Neural progenitor cell (in vitro differentiated cells): ENCODE measurements at regions not wholly inside any gene's neighbourhood (a gene's known extent, or its start where the extent isn't known, plus 50 kb on each side); places are given as distances from the start of the nearest gene placed in this dataset.

Experiments used
- DNase-seq: peaks from one replicate; pipeline ENCODE4 v3.0.0-alpha.2; 2016; ENCODE audit warnings: low spot score
- H2AFZ ChIP-seq: fragments of 200-600 bp; sonication (generic); replicated peaks from 2 replicates; pipeline ENCODE4 v1.6.1; 2016; ENCODE audit warnings: antibody characterized with exemption
- H3F3A ChIP-seq: fragments of 200-600 bp; sonication (generic); 2 replicates; pipeline ENCODE4 v1.6.1; 2016; ENCODE audit warnings: antibody characterized with exemption, low read depth
- H3K27ac ChIP-seq: fragments of 200-600 bp; sonication (generic); 2 replicates; pipeline ENCODE4 v1.5.1; 2016; ENCODE audit warnings: mild to moderate bottlenecking
- H3K27me3 ChIP-seq: fragments of 200-600 bp; sonication (generic); 2 replicates; pipeline ENCODE4 v1.6.1; 2016; ENCODE audit warnings: mild to moderate bottlenecking, moderate library complexity
- H3K36me3 ChIP-seq: fragments of 200-600 bp; sonication (generic); 2 replicates; pipeline ENCODE4 v1.5.1; 2016
- H3K4me1 ChIP-seq: fragments of 200-600 bp; sonication (generic); 2 replicates; pipeline ENCODE4 v1.6.1; 2016; ENCODE audit warnings: mixed run types
- H3K4me2 ChIP-seq: fragments of 200-600 bp; sonication (generic); 2 replicates; pipeline ENCODE4 v1.6.1; 2016
- H3K4me3 ChIP-seq: fragments of 200-600 bp; sonication (generic); 2 replicates; pipeline ENCODE4 v1.5.1; 2016
- H3K79me2 ChIP-seq: fragments of 200-600 bp; sonication (generic); 2 replicates; pipeline ENCODE4 v1.6.1; 2016; ENCODE audit warnings: low read depth
- H3K9ac ChIP-seq: fragments of 200-600 bp; sonication (generic); 2 replicates; pipeline ENCODE4 v1.6.1; 2016
- H3K9me3 ChIP-seq: fragments of 200-600 bp; sonication (generic); 2 replicates; pipeline ENCODE4 v1.5.1; 2016; ENCODE audit warnings: low read depth
- H4K20me1 ChIP-seq: fragments of 200-600 bp; sonication (generic); 2 replicates; pipeline ENCODE4 v1.6.1; 2016; ENCODE audit warnings: low read depth
- H3K27ac Mint-ChIP-seq: 3 replicates; pipeline ENCODE4 v1.8.0; 2021; ENCODE audit warnings: mixed read lengths
- H3K27me3 Mint-ChIP-seq: 2 replicates; pipeline ENCODE4 v1.8.0; 2022; ENCODE audit warnings: low read depth, mild to moderate bottlenecking, inconsistent platforms, moderate library complexity, mixed read lengths; ENCODE audit not compliant: insufficient read depth
- H3K36me3 Mint-ChIP-seq: 3 replicates; pipeline ENCODE4 v1.8.0; 2021; ENCODE audit warnings: mixed read lengths
- H3K4me1 Mint-ChIP-seq: 3 replicates; pipeline ENCODE4 v1.8.0; 2021; ENCODE audit warnings: mixed read lengths
- H3K4me3 Mint-ChIP-seq: 3 replicates; pipeline ENCODE4 v1.8.0; 2021; ENCODE audit warnings: mild to moderate bottlenecking, moderate library complexity, mixed read lengths
- H3K9me3 Mint-ChIP-seq: 3 replicates; pipeline ENCODE4 v1.8.0; 2020; ENCODE audit warnings: mixed read lengths
- EZH2 ChIP-seq: fragments of 200-600 bp; sonication (generic); IDR thresholded peaks from 2 replicates; pipeline ENCODE4 v1.6.1; 2017; ENCODE audit warnings: antibody characterized with exemption, mild to moderate bottlenecking, moderate library complexity
- EZH2phosphoT487 ChIP-seq: fragments of 200-600 bp; sonication (generic); IDR thresholded peaks from 2 replicates; pipeline ENCODE4 v1.6.1; 2017; ENCODE audit warnings: antibody characterized with exemption
- TF ChIP-seq, protein P1 (sequence below): fragments of 200-600 bp; sonication (generic); IDR thresholded peaks from 2 replicates; pipeline ENCODE4 v1.5.1; 2017; ENCODE audit warnings: antibody characterized with exemption, mild to moderate bottlenecking

DNA sequence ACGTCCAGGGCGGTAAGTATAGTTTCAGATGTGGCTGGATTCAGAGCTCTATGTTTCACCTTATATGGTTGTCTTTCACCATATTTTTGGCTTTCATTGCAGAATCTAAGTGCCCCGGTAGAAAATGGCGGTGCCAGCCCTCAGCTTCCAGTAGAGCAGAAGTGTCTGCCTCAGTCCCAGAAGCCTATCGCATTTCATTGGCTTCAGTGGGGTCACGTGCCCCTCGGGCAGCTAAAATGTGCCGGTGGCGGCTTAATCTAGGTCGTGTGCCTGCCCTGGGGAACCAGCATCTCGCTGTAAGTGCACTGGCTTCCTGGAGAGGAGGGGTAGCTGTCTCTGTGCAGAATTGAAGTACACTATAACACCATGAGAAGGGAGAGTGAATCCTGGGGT is 107.4 kb upstream of the MAGI3 start:
- H3K27ac Mint-ChIP-seq = no peak overlapping the region
- no peaks in the 10 kb centered on the region for H4K20me1 ChIP-seq
- no peak overlapping the region for H3K27ac ChIP-seq
- H3K79me2 ChIP-seq = no peaks in the 10 kb centered on the region
- no peak overlapping the region for H3K4me2 ChIP-seq
- no peaks in the 10 kb centered on the region for H3K9me3 ChIP-seq
- no peaks in the 10 kb centered on the region for H3K27me3 Mint-ChIP-seq
- H3K36me3 Mint-ChIP-seq = no peaks in the 10 kb centered on the region
- H3K4me1 ChIP-seq = peaks cover 12% of the 10 kb centered on the region
- peak overlapping the region; percentile 27 for H2AFZ ChIP-seq
- no peak for TF ChIP-seq EZH2
- TF ChIP-seq, protein P1, sequence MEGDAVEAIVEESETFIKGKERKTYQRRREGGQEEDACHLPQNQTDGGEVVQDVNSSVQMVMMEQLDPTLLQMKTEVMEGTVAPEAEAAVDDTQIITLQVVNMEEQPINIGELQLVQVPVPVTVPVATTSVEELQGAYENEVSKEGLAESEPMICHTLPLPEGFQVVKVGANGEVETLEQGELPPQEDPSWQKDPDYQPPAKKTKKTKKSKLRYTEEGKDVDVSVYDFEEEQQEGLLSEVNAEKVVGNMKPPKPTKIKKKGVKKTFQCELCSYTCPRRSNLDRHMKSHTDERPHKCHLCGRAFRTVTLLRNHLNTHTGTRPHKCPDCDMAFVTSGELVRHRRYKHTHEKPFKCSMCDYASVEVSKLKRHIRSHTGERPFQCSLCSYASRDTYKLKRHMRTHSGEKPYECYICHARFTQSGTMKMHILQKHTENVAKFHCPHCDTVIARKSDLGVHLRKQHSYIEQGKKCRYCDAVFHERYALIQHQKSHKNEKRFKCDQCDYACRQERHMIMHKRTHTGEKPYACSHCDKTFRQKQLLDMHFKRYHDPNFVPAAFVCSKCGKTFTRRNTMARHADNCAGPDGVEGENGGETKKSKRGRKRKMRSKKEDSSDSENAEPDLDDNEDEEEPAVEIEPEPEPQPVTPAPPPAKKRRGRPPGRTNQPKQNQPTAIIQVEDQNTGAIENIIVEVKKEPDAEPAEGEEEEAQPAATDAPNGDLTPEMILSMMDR = no peak
- no peak for TF ChIP-seq EZH2phosphoT487
- H3F3A ChIP-seq = no peaks in the 10 kb centered on the region
- H3K4me1 Mint-ChIP-seq = peaks cover 9% of the 10 kb centered on the region
- no peaks in the 10 kb centered on the region for H3K36me3 ChIP-seq
- H3K27me3 ChIP-seq = no peaks in the 10 kb centered on the region
- no peaks in the 10 kb centered on the region for H3K9me3 Mint-ChIP-seq
- H3K4me3 ChIP-seq = no peak overlapping the region
- H3K9ac ChIP-seq = no peak overlapping the region
- H3K4me3 Mint-ChIP-seq = no peak overlapping the region
- DNase-seq = no peak

DNA sequence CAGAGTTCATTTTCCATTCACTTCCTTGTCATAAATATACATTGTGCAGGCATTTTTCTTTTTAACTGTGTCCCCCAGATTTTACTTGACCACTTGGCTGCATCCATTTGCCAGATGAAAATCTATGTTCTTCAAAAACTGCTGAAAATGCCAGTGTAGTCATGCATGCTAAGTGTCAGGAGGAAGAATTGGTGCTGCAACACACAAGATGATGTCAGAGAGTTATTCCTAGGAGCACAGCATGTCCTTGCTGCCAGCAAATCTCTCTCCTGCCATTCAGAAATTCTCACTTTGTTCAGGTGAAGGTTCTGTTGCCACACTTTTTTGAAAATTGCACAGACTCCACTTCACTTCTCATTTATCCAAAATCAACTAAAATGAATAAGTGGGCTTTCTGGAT is 106.4 kb upstream of the MAGI3 start:
- H3K36me3 Mint-ChIP-seq = no peaks in the 10 kb centered on the region
- TF ChIP-seq, protein P1 = no peak
- TF ChIP-seq EZH2phosphoT487 (no peak), EZH2 (no peak)
- Histone ChIP-seq H2AFZ (peak overlapping the region; percentile 47), H4K20me1 (no peaks in the 10 kb centered on the region), H3K36me3 (no peaks in the 10 kb centered on the region), H3K79me2 (no peaks in the 10 kb centered on the region), H3K27ac (no peak overlapping the region), H3K4me3 (no peak overlapping the region), H3K9ac (no peak overlapping the region), H3K9me3 (no peaks in the 10 kb centered on the region), H3K4me2 (no peak overlapping the region), H3K4me1 (peaks cover 12% of the 10 kb centered on the region), H3K27me3 (no peaks in the 10 kb centered on the region), H3F3A (no peaks in the 10 kb centered on the region)
- peaks cover 9% of the 10 kb centered on the region for H3K4me1 Mint-ChIP-seq
- H3K4me3 Mint-ChIP-seq = no peak overlapping the region
- no peaks in the 10 kb centered on the region for H3K27me3 Mint-ChIP-seq
- DNase-seq = no peak
- H3K9me3 Mint-ChIP-seq = no peaks in the 10 kb centered on the region
- H3K27ac Mint-ChIP-seq = peak overlapping the region; percentile 12

DNA sequence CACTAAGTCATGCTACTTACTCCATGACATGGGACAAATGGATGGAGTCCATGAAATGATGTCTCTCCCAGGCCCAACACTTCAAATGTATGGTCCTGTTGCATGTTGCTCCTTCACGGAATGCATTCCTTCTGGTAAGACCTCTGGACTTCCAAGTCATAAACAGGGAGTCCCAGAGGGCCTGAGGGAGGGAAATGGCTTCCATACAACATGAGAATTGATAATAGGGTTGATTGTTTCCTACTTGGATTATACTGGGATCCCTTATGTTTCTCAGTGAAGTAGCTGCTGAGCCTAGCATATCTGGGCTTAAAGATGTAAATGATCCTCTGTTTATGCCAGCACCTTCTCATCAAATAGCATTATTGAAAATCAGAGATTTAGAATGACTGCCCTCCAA is 104.2 kb upstream of the MAGI3 start:
- H3K27me3 ChIP-seq = no peaks in the 10 kb centered on the region
- Mint-ChIP-seq H3K27me3 (no peaks in the 10 kb centered on the region), H3K4me1 (peaks cover 9% of the 10 kb centered on the region), H3K36me3 (no peaks in the 10 kb centered on the region), H3K9me3 (no peaks in the 10 kb centered on the region), H3K4me3 (no peak overlapping the region), H3K27ac (no peak overlapping the region)
- no peak overlapping the region for H3K4me3 ChIP-seq
- no peak overlapping the region for H3K4me2 ChIP-seq
- H4K20me1 ChIP-seq = no peaks in the 10 kb centered on the region
- no peaks in the 10 kb centered on the region for H3K79me2 ChIP-seq
- no peaks in the 10 kb centered on the region for H3F3A ChIP-seq
- DNase-seq = no peak
- H3K27ac ChIP-seq = no peak overlapping the region
- no peaks in the 10 kb centered on the region for H3K36me3 ChIP-seq
- no peak overlapping the region for H3K9ac ChIP-seq
- TF ChIP-seq, protein P1 = no peak
- no peak for TF ChIP-seq EZH2
- TF ChIP-seq EZH2phosphoT487 = no peak
- no peaks in the 10 kb centered on the region for H3K9me3 ChIP-seq
- no peak overlapping the region for H2AFZ ChIP-seq
- peaks cover 12% of the 10 kb centered on the region for H3K4me1 ChIP-seq
